NCI-H1417 treated with DMSO at 0.1 percent for 48 hours (cell line): ENCODE measurements at regions not wholly inside any gene's neighbourhood (a gene's known extent, or its start where the extent isn't known, plus 50 kb on each side); places are given as distances from the start of the nearest gene placed in this dataset.
"Not testable (repeated sequence)": the region's sequence is repeated elsewhere in the genome, so short reads cannot be mapped to it uniquely, and the experiment has no call there.

Experiments used
- DNase-seq: peaks from one replicate; lab custom pipeline; 2025; lab: John Stamatoyannopoulos, UW

DNA sequence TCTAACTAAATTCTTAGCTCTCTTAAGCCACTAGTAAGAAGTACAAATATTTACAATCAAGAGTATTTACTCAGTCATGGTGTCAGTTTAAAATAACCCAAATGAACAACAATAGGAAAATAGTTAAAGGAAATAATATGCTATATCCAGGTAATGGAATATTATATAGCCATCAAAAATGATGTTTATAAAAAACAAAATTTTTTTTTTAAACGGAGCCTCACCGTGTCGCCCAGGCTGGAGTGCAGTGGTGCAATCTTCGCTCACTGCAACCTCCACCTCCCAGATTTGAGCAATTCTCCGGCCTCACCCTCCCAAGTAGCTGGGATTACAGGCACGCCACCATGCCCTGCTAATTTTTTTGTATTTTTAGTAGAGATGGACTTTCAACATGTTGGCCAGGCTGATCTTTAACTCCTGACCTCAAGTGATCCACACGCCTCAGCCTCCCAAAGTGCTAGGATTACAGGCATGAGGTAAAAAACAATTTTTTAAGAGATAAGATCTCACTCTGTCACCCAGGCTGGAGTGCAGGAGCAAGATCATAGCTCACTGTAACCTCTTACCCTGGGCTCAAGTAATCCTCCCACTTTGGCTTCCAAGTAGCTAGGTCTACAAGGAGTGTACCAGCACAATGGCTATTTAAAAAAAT, 132.5 kb downstream of the NOC3L start:
- DNase-seq, result no peak

- no peak for DNase-seq
Measured at GRCh38 chr10:94232711-94233383, 129.9 kb downstream of the NOC3L start.

DNA sequence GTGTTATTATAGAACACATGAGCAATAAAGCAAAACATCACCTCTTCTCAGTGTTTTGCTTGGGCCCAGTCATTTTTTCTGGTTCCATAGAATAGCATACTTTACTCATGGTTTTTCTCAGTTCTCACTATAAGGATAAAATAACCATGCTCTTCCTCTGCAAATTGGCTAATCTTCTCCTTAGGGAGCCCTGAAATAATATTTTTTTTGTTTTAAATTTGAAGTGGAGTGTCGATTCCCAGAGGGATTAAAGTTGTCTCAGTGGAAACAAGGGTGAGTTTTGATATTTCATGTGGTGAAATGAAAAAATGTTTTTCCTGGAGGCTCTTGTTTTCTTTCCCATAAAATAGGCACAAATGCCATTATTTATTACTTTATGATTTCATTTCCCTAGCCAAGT, 127.3 kb downstream of the NOC3L start:
- DNase-seq, result no peak

DNA sequence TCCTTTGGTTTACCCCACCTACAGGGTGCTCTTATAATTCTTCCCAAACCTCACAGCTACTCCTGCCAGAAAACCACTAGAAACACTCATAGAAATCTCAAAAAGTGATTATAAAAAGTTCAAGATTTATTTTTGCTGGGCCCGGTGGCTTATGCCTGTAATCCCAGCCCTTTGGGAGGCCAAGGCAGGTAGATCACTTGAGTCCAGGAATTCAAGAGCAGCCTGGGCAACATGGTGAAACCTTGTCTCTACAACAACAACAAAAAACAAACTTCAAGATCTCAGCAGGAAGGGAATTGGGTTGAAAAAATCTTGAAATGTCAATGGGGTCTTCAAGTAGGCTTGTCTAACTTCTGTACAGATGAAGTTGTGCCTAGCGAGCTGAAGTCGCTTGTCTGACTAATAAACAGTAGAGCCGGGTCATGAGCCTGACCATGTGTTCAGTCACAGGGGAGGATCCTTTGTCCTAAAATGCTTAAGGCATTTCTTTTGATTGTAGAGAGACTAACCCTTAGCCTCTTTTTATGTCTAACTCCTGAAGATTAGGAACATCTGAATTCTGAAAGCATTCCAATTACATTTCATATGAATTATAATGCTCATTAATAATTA, 124.6 kb downstream of the NOC3L start:
- DNase-seq, result no peak

GRCh38 chr10:94239696-94240095, 123.0 kb downstream of the NOC3L start:
- no peak for DNase-seq

DNA sequence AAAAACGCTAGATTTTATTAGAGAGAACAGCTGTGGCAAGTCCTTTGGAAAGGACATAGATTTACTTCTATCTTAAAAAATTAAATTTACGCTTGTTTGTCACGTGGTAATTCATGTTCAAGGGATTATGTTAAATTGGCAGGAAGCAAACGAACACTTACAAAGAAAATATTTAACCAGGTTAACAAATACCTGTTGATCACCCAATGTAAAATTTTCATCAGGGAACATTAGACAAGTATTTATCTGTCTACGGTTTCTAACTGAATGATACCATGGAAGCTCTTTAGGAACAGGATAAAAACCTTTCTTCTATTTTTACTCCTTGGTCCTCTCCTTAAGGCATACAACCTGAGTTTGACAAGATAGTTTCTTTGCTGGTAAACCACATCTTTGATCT, 122.2 kb downstream of the NOC3L start:
- no peak for DNase-seq

DNA sequence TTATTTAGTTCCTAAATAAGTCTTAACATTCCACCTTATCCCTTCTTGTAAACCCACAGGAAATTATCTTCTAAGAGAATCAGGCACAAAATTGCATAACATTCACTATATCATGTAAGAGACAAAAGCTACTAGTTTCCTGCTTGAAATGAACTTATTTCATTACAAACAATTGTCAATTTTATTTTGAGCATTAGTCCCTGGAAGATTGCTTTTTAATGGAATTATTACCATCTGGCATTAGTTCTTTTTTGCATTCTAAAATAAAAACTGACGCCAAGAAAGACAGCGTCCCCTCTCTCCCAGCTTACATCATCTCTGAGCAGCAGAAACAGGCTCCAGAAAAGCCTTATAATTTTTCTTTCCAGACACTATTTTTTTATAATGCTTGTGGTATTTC, 121.8 kb downstream of the NOC3L start:
- DNase-seq, result no peak

DNA sequence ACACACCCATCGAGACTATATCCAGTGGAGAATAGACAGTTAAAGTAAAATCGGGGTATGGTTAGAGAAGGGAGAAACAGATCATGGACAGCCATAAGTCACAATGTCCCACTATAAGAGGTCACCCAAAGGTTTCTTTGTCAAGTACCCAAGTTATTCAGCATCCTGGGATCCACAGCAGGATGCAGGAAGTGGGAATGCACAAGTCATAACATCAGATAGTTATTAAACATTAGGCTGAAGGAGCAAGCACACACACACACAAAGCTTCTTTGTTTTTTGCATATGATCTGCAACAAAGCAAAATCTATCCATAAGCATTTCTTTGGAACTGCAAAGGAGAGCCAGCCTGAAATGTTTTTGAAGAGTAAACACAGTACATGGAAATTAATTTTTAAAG, 111.6 kb downstream of the NOC3L start:
- no peak for DNase-seq

DNA sequence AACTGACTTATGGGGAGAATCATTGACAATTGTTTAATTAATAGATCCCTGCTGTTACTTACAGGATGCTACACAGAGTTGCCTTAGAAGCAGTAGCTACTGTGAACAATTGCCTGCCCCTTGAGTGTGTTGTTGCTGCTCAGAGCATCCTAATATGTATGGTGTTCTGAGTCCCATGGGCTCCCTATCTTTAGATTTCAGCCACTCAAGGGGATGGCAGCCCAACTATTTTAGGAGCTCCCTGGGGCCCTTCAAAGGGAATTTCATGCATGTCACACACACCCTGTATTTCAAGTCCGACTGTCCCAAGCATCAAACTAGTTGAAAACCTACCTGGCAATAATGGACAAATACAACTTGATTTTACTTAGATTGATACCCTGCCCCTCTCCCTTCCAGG, 111.2 kb downstream of the NOC3L start:
- no peak for DNase-seq

GRCh38 chr10:94257407-94257806, 105.3 kb downstream of the NOC3L start:
- DNase-seq, result not testable (repeated sequence)

DNA sequence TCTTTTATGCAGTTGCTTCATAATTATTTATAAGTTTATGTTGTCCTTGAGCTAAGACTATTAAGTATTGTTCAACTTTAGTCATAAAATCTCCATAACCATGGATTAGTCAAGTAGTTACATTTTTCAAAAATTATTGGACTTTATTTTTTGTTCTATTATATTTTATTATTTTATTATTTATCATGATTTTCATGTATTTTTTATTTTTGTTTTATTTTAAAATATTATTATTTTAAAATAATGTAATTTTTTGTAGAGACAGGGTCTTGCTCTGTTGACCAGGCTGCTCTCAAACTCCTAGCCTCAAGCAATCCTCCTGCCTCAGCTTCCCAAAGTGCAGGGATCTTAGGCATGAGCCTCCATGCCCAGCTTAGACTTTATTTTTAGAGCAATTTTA, 102.3 kb downstream of the NOC3L start:
- no peak for DNase-seq

DNA sequence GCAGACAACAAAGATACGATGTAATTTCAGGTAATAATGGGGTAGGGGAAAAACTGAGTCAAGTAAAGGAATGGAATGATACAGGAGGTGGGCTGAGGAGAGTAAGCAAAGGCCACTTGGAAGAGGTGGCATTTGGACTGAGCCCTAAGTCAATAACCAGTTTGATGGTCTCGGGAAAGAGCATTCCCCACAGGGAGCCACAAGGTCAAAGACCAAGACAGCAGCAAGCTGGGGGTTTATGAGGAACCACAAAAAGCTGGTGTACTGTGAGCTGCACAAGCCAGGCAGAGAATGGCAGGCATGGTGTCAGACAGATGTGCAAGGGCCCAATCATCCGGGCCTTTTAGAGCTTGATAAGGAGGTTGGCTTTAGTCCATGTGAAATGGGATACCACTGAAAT, 98.7 kb downstream of the NOC3L start:
- no peak for DNase-seq

GRCh38 chr10:94266091-94266490, 96.6 kb downstream of the NOC3L start:
- no peak for DNase-seq

DNA sequence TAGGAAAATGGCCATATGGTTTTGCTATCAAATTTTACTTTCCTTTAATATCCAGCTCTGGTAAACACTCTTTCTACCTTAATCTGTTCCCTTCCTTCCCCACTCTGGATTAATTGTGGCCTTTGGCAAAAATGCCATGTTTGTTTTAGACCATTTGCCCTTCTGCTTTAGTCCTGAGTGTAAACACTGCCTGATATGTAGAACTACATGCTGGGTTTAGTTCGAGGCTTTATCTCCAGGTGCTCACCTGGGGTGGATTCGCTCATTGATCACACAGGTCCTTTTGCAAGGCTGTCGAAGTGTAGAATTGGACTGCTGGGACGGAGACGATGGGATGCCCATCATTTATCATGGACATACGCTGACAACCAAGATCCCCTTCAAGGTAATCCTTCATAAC, 94.1 kb downstream of the NOC3L start:
- DNase-seq, result no peak

GRCh38 chr10:94274142-94274787, 88.5 kb downstream of the NOC3L start:
- DNase-seq, result no peak

GRCh38 chr10:94276140-94276539, 86.6 kb downstream of the NOC3L start:
- no peak for DNase-seq

DNA sequence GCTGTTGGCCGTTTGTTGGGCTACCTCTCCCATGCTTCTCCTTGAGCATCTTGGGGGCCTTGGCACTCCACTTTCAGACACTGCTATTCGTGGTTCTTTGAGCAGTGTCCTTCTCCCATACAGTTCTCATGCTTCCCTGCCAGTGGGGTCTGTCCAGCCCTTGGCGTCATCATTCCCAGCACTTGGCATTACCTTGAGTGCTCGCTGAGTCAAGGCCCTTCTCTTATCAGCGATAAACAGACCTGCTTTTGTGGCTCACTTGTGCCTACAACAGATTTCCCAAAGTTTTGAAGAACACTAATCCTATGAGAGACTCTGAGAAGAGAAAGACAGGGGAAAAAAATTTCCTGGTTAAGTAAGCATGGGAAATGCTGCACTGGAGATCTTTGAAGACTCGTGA, 85.3 kb downstream of the NOC3L start:
- no peak for DNase-seq

- no peak for DNase-seq
Measured at GRCh38 chr10:94279835-94280709, 82.7 kb downstream of the NOC3L start.

GRCh38 chr10:94281654-94282053, 81.1 kb downstream of the NOC3L start:
- no peak for DNase-seq

- no peak for DNase-seq
Measured at GRCh38 chr10:94282369-94282768, 80.4 kb downstream of the NOC3L start.
